Thyroid gland (tissue), 4 donors: ENCODE measurements at regions not wholly inside any gene's neighbourhood (a gene's known extent, or its start where the extent isn't known, plus 50 kb on each side); places are given as distances from the start of the nearest gene placed in this dataset.

Source experiments
- DNase-seq, 2 donors: peaks; one replicate each; pipeline ENCODE4 v3.0.0-alpha.2; 2019
- H3K27ac ChIP-seq, 3 donors: fragments of 200-600 bp; sonication (generic); 1 replicate in 2 of 3; 2 replicates in 1 of 3; pipeline ENCODE4 v1.5.1; 2016 to 2019; ENCODE audit warnings: mild to moderate bottlenecking in 1 of 3, moderate library complexity in 1 of 3
- H3K27me3 ChIP-seq: fragments of 200-600 bp; sonication (generic); one replicate; pipeline ENCODE4 v1.5.1; 2019
- H3K36me3 ChIP-seq, 2 donors: fragments of 200-600 bp; sonication (generic); one replicate each; pipeline ENCODE4 v1.5.1; 2016 to 2019
- H3K4me1 ChIP-seq, 2 donors: fragments of 200-600 bp; sonication (generic); one replicate each; pipeline ENCODE4 v1.5.1; 2017 to 2019
- H3K4me3 ChIP-seq, 3 donors: fragments of 200-600 bp; sonication (generic); replicated peaks in 1 of 3; 1 replicate in 2 of 3; 2 replicates in 1 of 3; pipeline ENCODE4 v1.5.1; 2016; ENCODE audit warnings: mild to moderate bottlenecking in 1 of 3
- H3K9me3 ChIP-seq: fragments of 200-600 bp; sonication (generic); one replicate; pipeline ENCODE4 v1.5.1; 2017
- CTCF ChIP-seq, 6 experiments: fragments of 200-600 bp in 3 of 6; fragments of 450-650 bp in 3 of 6; sonication (generic) in 3 of 6; IDR thresholded peaks; one replicate each; pipeline ENCODE4 v1.5.1; 2016 to 2019; ENCODE audit warnings: antibody characterized with exemption in 6 of 6, mild to moderate bottlenecking in 2 of 6, inconsistent platforms in 1 of 6, moderate library complexity in 1 of 6
- POLR2A ChIP-seq, 2 donors: fragments of 450-650 bp; IDR thresholded peaks; one replicate each; pipeline ENCODE4 v1.6.1; 2017; ENCODE audit warnings: antibody characterized with exemption in 2 of 2, mild to moderate bottlenecking in 2 of 2, moderate library complexity in 1 of 2
- WGBS, 2 donors: methylation state at CpG; one replicate each; pipeline ENCODE4 v1.1.5; 2017; 5-methylcytosine and 5-hydroxymethylcytosine counted together
- intact Hi-C: fragments of 100-400 bp; cut with DNase I; formaldehyde crosslinking; loops from one replicate; pipeline ENCODE4 v1.15.1; 2023

DNA sequence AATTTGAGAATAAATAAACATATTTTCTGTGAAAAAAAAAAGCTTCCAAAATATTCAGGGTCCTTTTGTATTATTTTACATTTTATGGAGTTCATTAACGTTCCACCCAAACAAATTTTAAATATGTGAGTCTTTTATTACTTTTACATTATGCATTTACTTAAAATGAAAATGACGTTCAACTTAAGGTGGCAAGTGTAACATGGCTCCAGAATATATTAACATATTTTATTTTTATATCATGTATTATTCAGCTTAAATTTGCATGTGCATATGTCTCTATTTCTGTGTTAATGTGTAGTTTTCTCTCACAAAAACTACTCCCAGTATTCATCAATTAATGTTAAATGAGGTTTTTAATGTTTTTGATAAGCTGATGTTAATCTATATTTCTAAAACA lies 243.6 kb upstream of the CNTN3 start:
- Histone ChIP-seq H3K4me3 (no peak overlapping the region), H3K27me3 (no peaks in the 10 kb centered on the region), H3K4me1 (no peaks in the 10 kb centered on the region), H3K27ac (no peak overlapping the region), H3K9me3 (no peaks in the 10 kb centered on the region), H3K36me3 (no peaks in the 10 kb centered on the region)
- DNase-seq = no peak
- no peak for TF ChIP-seq CTCF (IDR thresholded peaks at IDR 0.05)
- no peak for TF ChIP-seq POLR2A (IDR thresholded peaks at IDR 0.05)
- 84 to 87% methylated on average over 2 of the region's 2 CpGs for WGBS, 2 donors
- intact Hi-C loops = no loop called here

GRCh38 chr3:74850381-74850780 lies 235.9 kb upstream of the CNTN3 start:
- Histone ChIP-seq H3K4me1 (no peaks in the 10 kb centered on the region), H3K9me3 (no peaks in the 10 kb centered on the region), H3K27ac (no peak overlapping the region), H3K27me3 (no peaks in the 10 kb centered on the region), H3K36me3 (no peaks in the 10 kb centered on the region), H3K4me3 (no peak overlapping the region)
- no peak for DNase-seq
- TF ChIP-seq POLR2A (IDR thresholded peaks at IDR 0.05) (no peak), CTCF (IDR thresholded peaks at IDR 0.05) (no peak)
- intact Hi-C loops = no loop called here
- 45% methylated on average over 3 of the region's 3 CpGs for WGBS, 2 donors

GRCh38 chr3:74847093-74847492 lies 232.6 kb upstream of the CNTN3 start:
- intact Hi-C loops = no loop called here
- H3K36me3 ChIP-seq = no peaks in the 10 kb centered on the region
- no peaks in the 10 kb centered on the region for H3K27me3 ChIP-seq
- no peaks in the 10 kb centered on the region for H3K4me1 ChIP-seq
- TF ChIP-seq POLR2A (IDR thresholded peaks at IDR 0.05) = no peak
- TF ChIP-seq CTCF (IDR thresholded peaks at IDR 0.05) = no peak
- no peak overlapping the region for H3K4me3 ChIP-seq
- WGBS, 2 donors = 74% methylated on average over 4 of the region's 4 CpGs
- H3K27ac ChIP-seq = no peak overlapping the region
- H3K9me3 ChIP-seq = no peaks in the 10 kb centered on the region
- DNase-seq = no peak

GRCh38 chr3:74845081-74845480 lies 230.6 kb upstream of the CNTN3 start:
- WGBS, 2 donors = 84 to 89% methylated on average over 1 of the region's 1 CpG
- Histone ChIP-seq H3K27ac (no peak overlapping the region), H3K4me1 (no peaks in the 10 kb centered on the region), H3K27me3 (no peaks in the 10 kb centered on the region), H3K4me3 (no peak overlapping the region), H3K9me3 (no peaks in the 10 kb centered on the region), H3K36me3 (no peaks in the 10 kb centered on the region)
- intact Hi-C loops = no loop called here
- no peak for DNase-seq
- TF ChIP-seq POLR2A (IDR thresholded peaks at IDR 0.05) (no peak), CTCF (IDR thresholded peaks at IDR 0.05) (no peak)

GRCh38 chr3:74844428-74844827 lies 230.0 kb upstream of the CNTN3 start:
- H3K27ac ChIP-seq = no peak overlapping the region
- no peak for DNase-seq
- H3K4me1 ChIP-seq = no peaks in the 10 kb centered on the region
- TF ChIP-seq POLR2A (IDR thresholded peaks at IDR 0.05) (no peak), CTCF (IDR thresholded peaks at IDR 0.05) (no peak)
- no peak overlapping the region for H3K4me3 ChIP-seq
- H3K27me3 ChIP-seq = no peaks in the 10 kb centered on the region
- intact Hi-C loops = no loop called here
- 56 to 57% methylated on average over 1 of the region's 1 CpG for WGBS, 2 donors
- no peaks in the 10 kb centered on the region for H3K36me3 ChIP-seq
- H3K9me3 ChIP-seq = no peaks in the 10 kb centered on the region
